ENCODE measurements at regions not wholly inside any gene's neighbourhood (a gene's known extent, or its start where the extent isn't known, plus 50 kb on each side); places are given as distances from the start of the nearest gene placed in this dataset.
A peak's percentile ranks its signal among the peaks of the same experiment; 100 is the strongest.

GRCh38 chr10:44326474-44327030 lies 58.3 kb downstream of the CXCL12 start:
- H3K36me3 Mint-ChIP-seq: no peaks in the 10 kb centered on the region
- no peaks in the 10 kb centered on the region for H3K4me1 Mint-ChIP-seq
- no peaks in the 10 kb centered on the region for H3K27me3 Mint-ChIP-seq
- no peak overlapping the region for H3K27ac Mint-ChIP-seq
- no peak for ATAC-seq
- H3K9me3 Mint-ChIP-seq: peaks cover 5% of the 10 kb centered on the region
- H3K4me3 Mint-ChIP-seq: no peak overlapping the region

GRCh38 chr10:44325596-44326307 lies 59.1 kb downstream of the CXCL12 start:
- ATAC-seq: no peak
- Mint-ChIP-seq H3K27ac (no peak overlapping the region), H3K36me3 (no peaks in the 10 kb centered on the region), H3K4me1 (no peaks in the 10 kb centered on the region), H3K4me3 (no peak overlapping the region), H3K27me3 (no peaks in the 10 kb centered on the region), H3K9me3 (peaks cover 5% of the 10 kb centered on the region)

- H3K27me3 Mint-ChIP-seq: no peaks in the 10 kb centered on the region
- no peaks in the 10 kb centered on the region for H3K36me3 Mint-ChIP-seq
- ATAC-seq: no peak
- H3K9me3 Mint-ChIP-seq: peaks cover 5% of the 10 kb centered on the region
- no peak overlapping the region for H3K4me3 Mint-ChIP-seq
- no peaks in the 10 kb centered on the region for H3K4me1 Mint-ChIP-seq
- H3K27ac Mint-ChIP-seq: no peak overlapping the region
Measured at GRCh38 chr10:44325157-44325556, 59.7 kb downstream of the CXCL12 start.

GRCh38 chr10:44323838-44324237 lies 61.1 kb downstream of the CXCL12 start:
- Mint-ChIP-seq H3K4me1 (no peaks in the 10 kb centered on the region), H3K27ac (no peak overlapping the region), H3K36me3 (no peaks in the 10 kb centered on the region), H3K9me3 (peaks cover 5% of the 10 kb centered on the region), H3K27me3 (no peaks in the 10 kb centered on the region), H3K4me3 (no peak overlapping the region)
- ATAC-seq: no peak

- Mint-ChIP-seq H3K36me3 (no peaks in the 10 kb centered on the region), H3K4me3 (no peak overlapping the region), H3K9me3 (peaks cover 5% of the 10 kb centered on the region), H3K27ac (no peak overlapping the region), H3K27me3 (no peaks in the 10 kb centered on the region), H3K4me1 (no peaks in the 10 kb centered on the region)
- no peak for ATAC-seq
Measured at GRCh38 chr10:44322137-44322536, 62.8 kb downstream of the CXCL12 start.

GRCh38 chr10:44320756-44321155 lies 64.1 kb downstream of the CXCL12 start:
- no peak for ATAC-seq
- no peak overlapping the region for H3K27ac Mint-ChIP-seq
- no peak overlapping the region for H3K4me3 Mint-ChIP-seq
- H3K36me3 Mint-ChIP-seq: no peaks in the 10 kb centered on the region
- peaks cover 3% of the 10 kb centered on the region for H3K9me3 Mint-ChIP-seq
- no peaks in the 10 kb centered on the region for H3K4me1 Mint-ChIP-seq
- H3K27me3 Mint-ChIP-seq: no peaks in the 10 kb centered on the region

GRCh38 chr10:44317856-44318255 lies 67.0 kb downstream of the CXCL12 start:
- Mint-ChIP-seq H3K4me3 (no peak overlapping the region), H3K36me3 (no peaks in the 10 kb centered on the region), H3K27ac (no peak overlapping the region), H3K27me3 (peaks cover 10% of the 10 kb centered on the region), H3K9me3 (peaks cover 3% of the 10 kb centered on the region), H3K4me1 (no peaks in the 10 kb centered on the region)
- ATAC-seq: no peak

GRCh38 chr10:44316922-44317215 lies 68.0 kb downstream of the CXCL12 start:
- Mint-ChIP-seq H3K36me3 (no peaks in the 10 kb centered on the region), H3K27ac (no peak overlapping the region), H3K27me3 (peaks cover 19% of the 10 kb centered on the region), H3K4me3 (no peak overlapping the region), H3K4me1 (no peaks in the 10 kb centered on the region), H3K9me3 (peaks cover 3% of the 10 kb centered on the region)
- no peak for ATAC-seq

- Mint-ChIP-seq H3K4me3 (no peak overlapping the region), H3K27ac (no peak overlapping the region), H3K4me1 (peaks cover 4% of the 10 kb centered on the region), H3K27me3 (peaks cover 24% of the 10 kb centered on the region), H3K9me3 (peaks cover 3% of the 10 kb centered on the region), H3K36me3 (no peaks in the 10 kb centered on the region)
- no peak for ATAC-seq
Measured at GRCh38 chr10:44316187-44316921, 68.5 kb downstream of the CXCL12 start.

GRCh38 chr10:44314802-44315460 lies 70.0 kb downstream of the CXCL12 start:
- ATAC-seq: no peak
- Mint-ChIP-seq H3K9me3 (peaks cover 3% of the 10 kb centered on the region), H3K27ac (no peak overlapping the region), H3K4me3 (no peak overlapping the region), H3K4me1 (peaks cover 7% of the 10 kb centered on the region), H3K27me3 (peaks cover 27% of the 10 kb centered on the region), H3K36me3 (no peaks in the 10 kb centered on the region)

GRCh38 chr10:44313761-44314165 lies 71.1 kb downstream of the CXCL12 start:
- H3K4me1 Mint-ChIP-seq: peaks cover 7% of the 10 kb centered on the region
- H3K27ac Mint-ChIP-seq: no peak overlapping the region
- ATAC-seq: no peak
- peaks cover 27% of the 10 kb centered on the region for H3K27me3 Mint-ChIP-seq
- no peaks in the 10 kb centered on the region for H3K36me3 Mint-ChIP-seq
- H3K9me3 Mint-ChIP-seq: peaks cover 3% of the 10 kb centered on the region
- H3K4me3 Mint-ChIP-seq: no peak overlapping the region

GRCh38 chr10:44312401-44312800 lies 72.5 kb downstream of the CXCL12 start:
- Mint-ChIP-seq H3K27ac (no peak overlapping the region), H3K4me3 (no peak overlapping the region), H3K27me3 (peaks cover 27% of the 10 kb centered on the region), H3K9me3 (peaks cover 3% of the 10 kb centered on the region), H3K4me1 (peaks cover 7% of the 10 kb centered on the region), H3K36me3 (no peaks in the 10 kb centered on the region)
- peak; percentile 38 for ATAC-seq

- Mint-ChIP-seq H3K27me3 (peaks cover 27% of the 10 kb centered on the region), H3K4me3 (no peak overlapping the region), H3K4me1 (peaks cover 7% of the 10 kb centered on the region), H3K36me3 (no peaks in the 10 kb centered on the region), H3K27ac (no peak overlapping the region), H3K9me3 (peaks cover 4% of the 10 kb centered on the region)
- ATAC-seq: no peak
Measured at GRCh38 chr10:44311563-44312051, 73.3 kb downstream of the CXCL12 start.

GRCh38 chr10:44310762-44311562 lies 73.9 kb downstream of the CXCL12 start:
- Mint-ChIP-seq H3K27ac (no peak overlapping the region), H3K36me3 (no peaks in the 10 kb centered on the region), H3K9me3 (peaks cover 2% of the 10 kb centered on the region), H3K4me3 (peak overlapping the region; percentile 19), H3K4me1 (peaks cover 7% of the 10 kb centered on the region), H3K27me3 (peaks cover 27% of the 10 kb centered on the region)
- peak; percentile 75 for ATAC-seq
